Suprapubic skin (tissue), 3 donors: ENCODE measurements at regions not wholly inside any gene's neighbourhood (a gene's known extent, or its start where the extent isn't known, plus 50 kb on each side); places are given as distances from the start of the nearest gene placed in this dataset.

ENCODE experiments used
- EP300 ChIP-seq: sonication (generic); formaldehyde crosslinking; IDR thresholded peaks from one replicate; pipeline ENCODE4 v1.6.1; 2017; ENCODE audit warnings: antibody characterized with exemption
- POLR2A ChIP-seq, 2 donors: fragments of 450-650 bp; IDR thresholded peaks; one replicate each; pipeline ENCODE4 v1.6.1; 2017; ENCODE audit warnings: antibody characterized with exemption in 2 of 2, mild to moderate bottlenecking in 2 of 2, moderate library complexity in 2 of 2
- TF ChIP-seq, protein P1 (sequence below), 2 donors: fragments of 200-600 bp in 1 of 2; fragments of 450-650 bp in 1 of 2; sonication (generic) in 1 of 2; IDR thresholded peaks; one replicate each; pipeline ENCODE4 v1.5.1; 2016 to 2019; ENCODE audit warnings: antibody characterized with exemption in 2 of 2, mild to moderate bottlenecking in 1 of 2, moderate library complexity in 1 of 2

DNA sequence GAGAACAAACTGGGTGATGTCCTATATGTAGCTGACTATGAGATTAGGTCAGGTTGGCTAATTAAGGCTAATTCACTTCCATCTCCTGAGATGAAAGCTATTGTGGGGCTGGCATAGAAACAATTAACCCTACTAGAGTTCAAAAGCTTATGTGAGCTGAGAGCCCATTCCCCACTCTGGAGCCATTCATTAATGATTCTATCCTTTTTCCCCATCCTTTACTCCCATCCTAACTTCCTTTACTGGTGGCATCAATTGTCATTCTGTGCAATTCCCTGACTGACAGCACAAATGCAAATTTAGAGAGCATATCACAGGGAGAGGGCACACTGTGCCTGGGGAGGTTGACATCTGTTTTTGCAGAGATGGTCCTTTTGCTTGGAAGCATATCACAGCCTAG, 103.9 kb downstream of the URB2 start:
- TF ChIP-seq, protein P1, sequence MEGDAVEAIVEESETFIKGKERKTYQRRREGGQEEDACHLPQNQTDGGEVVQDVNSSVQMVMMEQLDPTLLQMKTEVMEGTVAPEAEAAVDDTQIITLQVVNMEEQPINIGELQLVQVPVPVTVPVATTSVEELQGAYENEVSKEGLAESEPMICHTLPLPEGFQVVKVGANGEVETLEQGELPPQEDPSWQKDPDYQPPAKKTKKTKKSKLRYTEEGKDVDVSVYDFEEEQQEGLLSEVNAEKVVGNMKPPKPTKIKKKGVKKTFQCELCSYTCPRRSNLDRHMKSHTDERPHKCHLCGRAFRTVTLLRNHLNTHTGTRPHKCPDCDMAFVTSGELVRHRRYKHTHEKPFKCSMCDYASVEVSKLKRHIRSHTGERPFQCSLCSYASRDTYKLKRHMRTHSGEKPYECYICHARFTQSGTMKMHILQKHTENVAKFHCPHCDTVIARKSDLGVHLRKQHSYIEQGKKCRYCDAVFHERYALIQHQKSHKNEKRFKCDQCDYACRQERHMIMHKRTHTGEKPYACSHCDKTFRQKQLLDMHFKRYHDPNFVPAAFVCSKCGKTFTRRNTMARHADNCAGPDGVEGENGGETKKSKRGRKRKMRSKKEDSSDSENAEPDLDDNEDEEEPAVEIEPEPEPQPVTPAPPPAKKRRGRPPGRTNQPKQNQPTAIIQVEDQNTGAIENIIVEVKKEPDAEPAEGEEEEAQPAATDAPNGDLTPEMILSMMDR (IDR thresholded peaks at IDR 0.05), result no peak
- no peak for TF ChIP-seq POLR2A (IDR thresholded peaks at IDR 0.05)
- no peak for TF ChIP-seq EP300
